ENCODE measurements at regions not wholly inside any gene's neighbourhood (a gene's known extent, or its start where the extent isn't known, plus 50 kb on each side); places are given as distances from the start of the nearest gene placed in this dataset.

GRCh38 chr20:17845701-17846475, 122.7 kb downstream of the SNX5 start:
- H3K27ac ChIP-seq (ENCODE audit: low read length in 2 of 2) = no peak overlapping the region
- ChIA-PET POLR2A (interaction anchor here (1.2 kb wide), 1 partner anchor 10 kb away, joined by 5 read pairs; no protein-coding TSS in a partner anchor), CTCF (interaction anchor here (0.8 to 1.3 kb wide), 4 partner anchors 9 to 163 kb away, joined by 3 to 5 read pairs (median 3); no protein-coding TSS in a partner anchor)
- no peaks in the 10 kb centered on the region for H3K27me3 Mint-ChIP-seq
- no peak overlapping the region for H3K27ac Mint-ChIP-seq
- H3K9ac ChIP-seq (ENCODE audit: low read length) = no peak overlapping the region
- DNase-seq = no peak
- no peaks in the 10 kb centered on the region for H4K20me1 ChIP-seq (ENCODE audit: control insufficient read depth, insufficient read depth, low read length, poor library complexity, severe bottlenecking)
- no peaks in the 10 kb centered on the region for H3K27me3 ChIP-seq (replicated peaks in 1 of 4; ENCODE audit: control extremely low read depth in 1 of 4, control insufficient read depth in 3 of 4, insufficient read depth in 4 of 4, low read length in 3 of 4)
- intact Hi-C loops (cut with micrococcal nuclease) = no loop called here
- WGBS (ENCODE audit: insufficient coverage) = 33% methylated on average over 1 of the region's 10 CpGs
- H3K4me1 Mint-ChIP-seq = peaks cover 74% of the 10 kb centered on the region
- H2AFZ ChIP-seq (ENCODE audit: insufficient read depth, low read depth, low read length, poor library complexity, severe bottlenecking) = no peak overlapping the region
- peak overlapping the region; percentile 58 for H3K4me3 Mint-ChIP-seq
- H3K9me3 ChIP-seq (ENCODE audit: control extremely low read depth in 1 of 3, control insufficient read depth in 2 of 3, insufficient read depth in 1 of 3, low read length in 2 of 3) = peaks cover 0 to 16% (median 6%) of the 10 kb centered on the region in 3 donors
- TF ChIP-seq, protein P1, sequence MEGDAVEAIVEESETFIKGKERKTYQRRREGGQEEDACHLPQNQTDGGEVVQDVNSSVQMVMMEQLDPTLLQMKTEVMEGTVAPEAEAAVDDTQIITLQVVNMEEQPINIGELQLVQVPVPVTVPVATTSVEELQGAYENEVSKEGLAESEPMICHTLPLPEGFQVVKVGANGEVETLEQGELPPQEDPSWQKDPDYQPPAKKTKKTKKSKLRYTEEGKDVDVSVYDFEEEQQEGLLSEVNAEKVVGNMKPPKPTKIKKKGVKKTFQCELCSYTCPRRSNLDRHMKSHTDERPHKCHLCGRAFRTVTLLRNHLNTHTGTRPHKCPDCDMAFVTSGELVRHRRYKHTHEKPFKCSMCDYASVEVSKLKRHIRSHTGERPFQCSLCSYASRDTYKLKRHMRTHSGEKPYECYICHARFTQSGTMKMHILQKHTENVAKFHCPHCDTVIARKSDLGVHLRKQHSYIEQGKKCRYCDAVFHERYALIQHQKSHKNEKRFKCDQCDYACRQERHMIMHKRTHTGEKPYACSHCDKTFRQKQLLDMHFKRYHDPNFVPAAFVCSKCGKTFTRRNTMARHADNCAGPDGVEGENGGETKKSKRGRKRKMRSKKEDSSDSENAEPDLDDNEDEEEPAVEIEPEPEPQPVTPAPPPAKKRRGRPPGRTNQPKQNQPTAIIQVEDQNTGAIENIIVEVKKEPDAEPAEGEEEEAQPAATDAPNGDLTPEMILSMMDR (IDR thresholded peaks at IDR 0.05) = no peak
- TF ChIP-seq EZH2 (IDR thresholded peaks at IDR 0.05; ENCODE audit: borderline replicate concordance, insufficient read depth, low read depth, low read length, poor library complexity, severe bottlenecking) = no peak
- ATAC-seq (ENCODE audit: low read depth) = no peak
- H3K4me2 ChIP-seq (replicated peaks; ENCODE audit: low read depth, low read length, poor library complexity, severe bottlenecking) = peak overlapping the region; percentile 54
- H3K4me3 ChIP-seq (ENCODE audit: control extremely low read depth in 1 of 5, extremely low read depth in 1 of 5, insufficient read depth in 1 of 5, low read depth in 2 of 5, low read length in 4 of 5) = peak overlapping the region in 1 of 5 experiments; percentile 7
- peaks cover 4% of the 10 kb centered on the region for H3K9me3 Mint-ChIP-seq (ENCODE audit: insufficient read depth)
- H3K4me1 ChIP-seq (ENCODE audit: control insufficient read depth in 2 of 2, insufficient read depth in 2 of 2, low read length in 2 of 2) = peaks cover 60 to 75% of the 10 kb centered on the region in 2 donors
- H3K79me2 ChIP-seq (ENCODE audit: control insufficient read depth, insufficient read depth, low read length) = no peaks in the 10 kb centered on the region
- H3K36me3 ChIP-seq (replicated peaks in 1 of 2; ENCODE audit: control extremely low read depth in 1 of 2, control insufficient read depth in 1 of 2, extremely low read depth in 1 of 2, insufficient read depth in 2 of 2, low read length in 1 of 2) = no peaks in the 10 kb centered on the region
